Renal pelvis (tissue), 1 donor: ENCODE measurements at regions not wholly inside any gene's neighbourhood (a gene's known extent, or its start where the extent isn't known, plus 50 kb on each side); places are given as distances from the start of the nearest gene placed in this dataset.
"Not testable (repeated sequence)": the region's sequence is repeated elsewhere in the genome, so short reads cannot be mapped to it uniquely, and the experiment has no call there.

ENCODE experiments used
- DNase-seq: peaks from one replicate; pipeline ENCODE4 v3.0.0-alpha.2; 2013

DNA sequence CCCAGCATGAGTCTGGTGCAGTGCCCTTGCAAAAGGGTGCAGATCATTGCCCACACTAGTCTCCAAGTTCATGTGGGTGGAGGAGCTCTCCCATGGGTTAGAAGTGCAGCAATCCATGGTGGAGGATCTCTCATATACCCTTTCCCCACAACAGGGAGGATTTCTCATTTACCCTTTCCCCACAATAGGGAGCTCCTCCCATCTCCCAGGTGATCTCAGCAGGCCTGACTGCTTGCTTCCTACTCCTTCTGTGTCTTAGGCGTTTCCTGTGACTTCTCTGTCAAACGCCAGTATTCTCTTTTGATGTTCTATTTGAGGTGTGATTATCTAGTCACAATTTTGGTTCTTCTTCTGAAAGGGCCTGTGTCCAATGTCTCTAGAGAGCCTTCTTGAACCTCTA lies 133.8 kb upstream of the RFX3 start:
- DNase-seq, result no peak

DNA sequence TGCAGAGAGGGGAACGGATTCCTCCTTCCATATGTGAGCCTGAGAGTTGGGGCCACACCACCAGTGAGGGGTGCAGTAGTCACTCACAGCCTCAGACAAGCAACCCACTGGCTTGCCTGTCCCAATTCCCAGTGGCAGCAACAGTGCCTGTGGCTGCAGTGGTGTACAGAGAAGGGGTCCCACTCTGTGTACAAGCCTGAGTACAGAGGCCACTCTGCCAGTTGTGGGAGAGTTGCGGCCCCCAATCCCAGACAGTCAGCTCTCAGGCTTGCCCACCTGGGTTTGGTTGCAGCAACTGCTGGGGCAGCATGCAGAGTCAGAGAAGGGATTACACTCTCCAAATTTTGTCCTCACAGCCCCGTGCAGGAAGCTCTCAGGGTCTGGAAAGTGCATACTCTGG lies 133.2 kb upstream of the RFX3 start:
- no peak for DNase-seq

GRCh38 chr9:3656224-3656623 lies 130.4 kb upstream of the RFX3 start:
- DNase-seq, result no peak

- no peak for DNase-seq
Observed at GRCh38 chr9:3650994-3651622, 125.3 kb upstream of the RFX3 start.

GRCh38 chr9:3648722-3649246 lies 123.0 kb upstream of the RFX3 start:
- no peak for DNase-seq

- no peak for DNase-seq
Observed at GRCh38 chr9:3648266-3648665, 122.5 kb upstream of the RFX3 start.

- DNase-seq, result no peak
Observed at GRCh38 chr9:3647652-3648051, 121.9 kb upstream of the RFX3 start.

DNA sequence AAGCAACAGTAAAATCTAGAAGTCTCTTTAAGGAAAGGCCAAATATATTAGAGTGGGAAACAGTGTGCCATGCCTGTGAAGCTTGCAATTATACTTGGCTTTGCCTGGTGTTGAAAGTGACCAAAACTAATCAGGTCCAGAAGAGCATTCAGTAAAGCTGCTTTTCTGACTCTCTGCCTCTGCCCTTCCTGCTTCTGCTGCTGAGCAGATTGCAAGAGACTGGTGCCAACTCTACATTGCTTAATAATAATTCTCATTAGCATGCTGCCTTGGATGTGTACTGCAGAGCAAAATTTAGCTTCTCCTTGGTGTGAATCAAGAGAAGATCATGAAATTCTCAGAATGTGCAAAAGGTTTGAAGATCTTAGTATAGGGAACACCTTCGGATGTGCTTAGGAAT lies 120.4 kb upstream of the RFX3 start:
- no peak for DNase-seq

DNA sequence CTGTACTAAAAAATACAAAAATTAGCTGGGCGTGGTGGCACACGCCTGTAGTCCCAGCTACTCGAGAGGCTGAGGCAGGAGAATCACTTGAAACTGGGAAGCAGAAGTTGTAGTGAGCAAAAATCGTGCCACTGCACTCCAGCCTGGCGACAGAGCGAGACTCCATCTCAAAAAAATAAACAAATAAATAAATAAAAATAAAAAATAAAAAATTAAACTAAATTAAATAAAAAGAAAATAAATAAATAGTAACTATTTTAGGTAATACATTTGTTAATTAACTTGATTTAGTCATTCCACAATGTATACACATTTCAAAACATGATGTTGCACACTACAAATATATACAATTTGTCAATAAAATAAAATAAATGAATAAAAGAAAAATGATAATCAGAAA lies 116.3 kb upstream of the RFX3 start:
- DNase-seq, result not testable (repeated sequence)

DNA sequence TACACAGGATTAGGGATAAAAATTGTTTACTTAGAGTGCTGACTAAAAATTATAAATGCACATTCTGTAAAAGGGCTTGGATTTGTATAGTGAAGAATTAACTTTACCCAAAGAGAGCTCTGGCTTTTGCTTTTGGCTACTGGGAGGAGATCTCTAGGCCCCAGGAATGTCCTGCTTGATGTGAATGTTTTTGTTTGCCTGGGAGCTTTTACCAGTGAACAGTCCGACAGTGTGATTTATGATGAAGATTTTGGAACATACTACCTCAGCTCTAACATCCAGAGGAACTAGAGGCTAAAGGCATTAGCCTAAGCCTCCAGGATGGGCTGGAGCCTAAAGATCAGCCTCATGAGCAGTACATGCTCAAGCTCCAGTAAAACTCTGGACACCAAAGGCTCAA lies 103.7 kb upstream of the RFX3 start:
- no peak for DNase-seq

DNA sequence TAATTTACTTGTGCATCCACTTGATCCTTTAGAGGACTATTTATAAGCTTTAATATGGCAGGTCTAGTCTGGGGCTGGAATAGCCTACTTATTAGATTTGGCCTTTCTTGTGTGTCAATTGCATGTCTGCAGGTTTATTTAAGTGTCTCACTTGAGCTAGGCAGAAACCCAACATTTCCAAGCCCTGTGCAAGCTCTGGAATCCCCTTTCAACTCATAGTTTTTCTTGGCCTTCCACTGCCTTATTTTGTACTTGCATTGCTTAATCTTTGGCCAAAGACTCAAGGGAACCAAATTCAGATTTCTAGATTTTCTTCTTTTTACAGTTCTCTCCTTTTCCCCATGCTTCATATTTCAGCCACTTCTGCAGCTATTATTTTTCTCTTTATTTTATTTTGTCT lies 102.4 kb upstream of the RFX3 start:
- no peak for DNase-seq

GRCh38 chr9:3608011-3608410 lies 82.2 kb upstream of the RFX3 start:
- DNase-seq, result no peak

DNA sequence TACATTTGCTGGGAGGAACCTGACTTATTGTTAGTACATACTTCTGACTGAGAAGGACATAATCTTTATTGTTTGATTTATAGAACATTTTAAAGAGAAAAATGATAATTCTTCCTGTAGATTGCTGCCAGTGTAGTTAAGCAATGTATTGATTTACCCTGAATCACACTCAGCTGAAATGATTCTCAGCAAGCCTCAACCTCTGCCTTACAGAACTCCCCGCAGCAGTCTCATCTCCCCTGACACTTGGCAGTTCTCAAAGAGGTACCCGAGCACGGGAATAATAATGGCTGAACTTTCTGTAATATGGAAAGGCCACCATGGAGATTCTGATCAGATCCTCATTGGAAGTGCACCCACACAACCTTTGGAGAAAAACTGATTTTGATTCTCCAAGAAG lies 74.9 kb upstream of the RFX3 start:
- no peak for DNase-seq

GRCh38 chr9:3597792-3598191 lies 72.0 kb upstream of the RFX3 start:
- DNase-seq, result no peak

DNA sequence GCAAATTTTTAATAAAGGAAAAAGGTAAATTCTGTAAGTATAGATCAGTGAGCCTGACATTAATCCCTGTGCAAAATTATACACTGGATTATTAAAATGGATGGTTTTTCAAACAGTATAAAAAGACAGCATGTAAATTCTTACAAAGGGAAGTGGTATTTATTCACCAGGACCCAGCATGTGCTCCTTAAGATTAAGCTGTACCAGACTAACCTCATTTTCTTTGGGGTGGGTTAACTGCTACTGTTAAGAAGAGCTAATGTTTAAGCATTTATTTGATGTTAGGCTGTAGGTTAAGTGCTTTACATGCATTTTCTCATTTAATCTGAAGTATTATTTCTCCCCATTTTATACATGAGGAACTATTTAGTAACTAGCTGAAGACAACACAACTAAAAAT lies 60.3 kb upstream of the RFX3 start:
- DNase-seq, result no peak

DNA sequence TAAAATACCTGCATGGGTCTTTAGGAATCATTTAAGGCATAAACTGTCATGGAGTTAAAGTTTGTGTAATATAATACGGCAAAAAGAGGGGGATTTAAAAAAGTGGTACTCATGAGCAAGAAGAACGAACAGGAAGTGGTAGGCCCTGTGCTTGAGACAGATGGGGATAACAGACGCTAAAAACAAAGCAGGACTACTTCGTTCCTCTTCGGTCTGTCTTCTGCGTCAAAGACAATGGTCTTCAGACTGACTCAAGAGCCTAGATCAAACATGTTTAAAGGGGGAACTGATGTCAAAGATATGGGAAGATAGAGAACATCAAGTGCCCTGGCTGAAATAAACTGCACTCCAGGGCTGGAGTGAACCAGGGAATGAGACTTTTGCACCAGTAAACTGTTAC lies 59.8 kb upstream of the RFX3 start:
- DNase-seq, result no peak

- no peak for DNase-seq
Observed at GRCh38 chr9:3578786-3579185, 53.0 kb upstream of the RFX3 start.

DNA sequence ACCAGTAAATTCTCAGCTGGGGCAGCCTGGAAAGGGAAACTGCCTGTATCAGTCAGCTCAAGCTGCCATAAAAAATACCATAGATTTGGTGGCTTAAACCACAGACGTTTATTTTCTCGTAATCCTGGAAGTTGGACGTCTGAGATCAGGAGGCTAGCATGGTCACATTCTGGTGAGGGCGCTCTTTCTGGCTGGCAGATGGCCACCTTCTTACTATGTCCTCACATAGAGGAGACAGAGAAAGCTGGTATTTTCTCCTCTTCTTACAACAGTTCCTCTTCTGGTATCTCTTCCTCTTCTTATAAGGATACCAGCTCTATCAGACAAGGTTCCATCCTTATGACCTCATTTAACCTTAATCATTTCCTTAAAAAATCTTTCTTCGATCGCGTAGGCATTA lies 50.5 kb upstream of the RFX3 start:
- DNase-seq, result no peak

DNA sequence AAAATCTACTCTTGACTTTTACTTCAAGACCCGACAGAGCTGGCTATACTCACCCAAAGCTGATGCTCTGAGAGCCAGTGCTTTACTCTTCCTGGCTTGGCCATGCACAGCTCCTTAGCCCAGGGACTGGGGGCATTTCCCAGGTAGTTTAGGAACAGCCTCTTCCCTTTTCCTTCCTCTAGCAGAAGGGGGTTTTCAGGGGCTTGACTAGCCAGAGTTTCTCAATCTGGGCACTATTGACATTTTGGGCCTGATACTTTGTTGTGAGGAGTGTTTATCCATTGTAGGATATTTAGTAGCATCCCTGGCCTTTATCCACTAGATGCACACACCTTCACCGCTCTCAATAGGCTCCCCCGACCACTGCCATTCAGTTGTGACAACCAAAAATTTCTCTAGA lies 50.0 kb upstream of the RFX3 start:
- DNase-seq, result no peak
